ENCODE measurements at regions not wholly inside any gene's neighbourhood (a gene's known extent, or its start where the extent isn't known, plus 50 kb on each side); places are given as distances from the start of the nearest gene placed in this dataset.

- TF ChIP-seq TAF1 (IDR thresholded peaks at IDR 0.05; ENCODE audit: borderline replicate concordance, insufficient read depth, low read length) (no peak), SIN3A (IDR thresholded peaks at IDR 0.05; ENCODE audit: borderline replicate concordance, insufficient read depth, low read length) (no peak)
Measured at GRCh38 chr10:20981419-20981953, 84.4 kb upstream of the NEBL start.

All from PFSK-1 (cell line).